RWPE1 (cell line): ENCODE measurements at regions not wholly inside any gene's neighbourhood (a gene's known extent, or its start where the extent isn't known, plus 50 kb on each side); places are given as distances from the start of the nearest gene placed in this dataset.

ENCODE experiments used
- CTCF ChIA-PET: fragments of 350-600 bp; sonication (Branson Sonifier 250); formaldehyde crosslinking; extraction: SDS; loops from one replicate; lab custom pipeline; 2021; lab: Yijun Ruan, JAX
- POLR2A ChIA-PET: fragments of 400-600 bp; formaldehyde crosslinking; extraction: SDS; loops from one replicate; lab custom pipeline; 2020; ENCODE audit warnings: antibody characterized with exemption; ENCODE audit not compliant: low non-redundant PET; lab: Yijun Ruan, JAX
- DNase-seq: peaks from one replicate; pipeline ENCODE4 v3.0.0; 2012; ENCODE audit warnings: low spot score
- H3K27ac ChIP-seq: fragments of 450-650 bp; 2 replicates; pipeline ENCODE4 v1.5.1; 2017
- TF ChIP-seq, protein P1 (sequence below): fragments of 450-650 bp; conservative IDR thresholded peaks from 2 replicates; pipeline ENCODE4 v1.5.1; 2017; ENCODE audit warnings: low read depth, mild to moderate bottlenecking

DNA sequence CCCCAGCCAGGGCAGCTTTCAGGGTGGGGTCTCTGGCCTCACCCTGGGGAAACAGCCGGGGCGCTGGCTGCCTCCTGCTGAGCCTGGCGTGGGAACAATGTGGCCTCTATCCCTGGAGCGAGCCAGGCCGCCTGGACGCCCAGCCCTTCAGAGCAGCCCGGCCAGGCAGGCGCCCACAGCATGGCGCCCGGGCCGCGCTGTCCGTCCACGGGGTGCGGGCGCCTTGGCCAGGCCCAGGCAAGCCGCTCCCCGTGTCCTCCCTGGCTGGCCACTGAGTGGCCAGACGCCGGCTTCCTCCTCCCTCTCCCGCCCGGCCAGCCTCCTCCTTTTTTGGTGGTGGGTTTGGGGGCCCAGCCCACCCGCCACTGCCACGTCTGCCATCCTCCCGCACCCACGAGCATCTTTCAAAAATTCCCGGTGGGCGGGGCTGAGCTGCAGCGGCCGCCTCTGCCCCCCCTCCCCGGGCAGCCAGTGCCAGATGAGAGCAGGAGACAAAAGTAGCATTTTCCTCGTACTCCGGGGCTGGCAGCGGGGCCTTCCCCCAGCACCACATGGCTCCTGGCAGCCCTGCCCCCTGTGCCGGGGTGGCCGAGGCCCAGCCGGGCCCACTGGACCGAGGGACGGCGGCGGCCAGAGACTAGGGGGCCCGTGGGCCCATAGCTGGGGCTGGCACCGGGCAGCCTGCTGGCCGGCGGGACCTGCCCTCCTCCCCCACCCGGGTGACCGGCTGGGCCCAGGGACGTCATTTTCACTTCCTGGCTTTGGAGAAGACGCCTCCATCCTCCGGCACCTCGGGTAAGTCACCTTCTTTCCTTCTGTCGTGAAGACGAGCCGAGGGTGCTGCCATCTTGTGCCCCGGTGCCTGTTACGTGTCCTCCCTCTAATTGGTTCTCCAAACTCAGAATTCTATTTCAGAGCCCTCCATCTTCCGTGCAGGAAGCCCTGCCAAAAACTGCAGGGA, 70.2 kb upstream of the PPARA start:
- peak; percentile 52 for DNase-seq
- peak overlapping the region; percentile 100 for H3K27ac ChIP-seq
- POLR2A ChIA-PET = no interaction called here
- TF ChIP-seq, protein P1, sequence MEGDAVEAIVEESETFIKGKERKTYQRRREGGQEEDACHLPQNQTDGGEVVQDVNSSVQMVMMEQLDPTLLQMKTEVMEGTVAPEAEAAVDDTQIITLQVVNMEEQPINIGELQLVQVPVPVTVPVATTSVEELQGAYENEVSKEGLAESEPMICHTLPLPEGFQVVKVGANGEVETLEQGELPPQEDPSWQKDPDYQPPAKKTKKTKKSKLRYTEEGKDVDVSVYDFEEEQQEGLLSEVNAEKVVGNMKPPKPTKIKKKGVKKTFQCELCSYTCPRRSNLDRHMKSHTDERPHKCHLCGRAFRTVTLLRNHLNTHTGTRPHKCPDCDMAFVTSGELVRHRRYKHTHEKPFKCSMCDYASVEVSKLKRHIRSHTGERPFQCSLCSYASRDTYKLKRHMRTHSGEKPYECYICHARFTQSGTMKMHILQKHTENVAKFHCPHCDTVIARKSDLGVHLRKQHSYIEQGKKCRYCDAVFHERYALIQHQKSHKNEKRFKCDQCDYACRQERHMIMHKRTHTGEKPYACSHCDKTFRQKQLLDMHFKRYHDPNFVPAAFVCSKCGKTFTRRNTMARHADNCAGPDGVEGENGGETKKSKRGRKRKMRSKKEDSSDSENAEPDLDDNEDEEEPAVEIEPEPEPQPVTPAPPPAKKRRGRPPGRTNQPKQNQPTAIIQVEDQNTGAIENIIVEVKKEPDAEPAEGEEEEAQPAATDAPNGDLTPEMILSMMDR = no peak
- CTCF ChIA-PET = interaction anchor here (0.6 kb wide), 1 partner anchor 14 kb away, joined by 3 read pairs; no protein-coding TSS in a partner anchor

DNA sequence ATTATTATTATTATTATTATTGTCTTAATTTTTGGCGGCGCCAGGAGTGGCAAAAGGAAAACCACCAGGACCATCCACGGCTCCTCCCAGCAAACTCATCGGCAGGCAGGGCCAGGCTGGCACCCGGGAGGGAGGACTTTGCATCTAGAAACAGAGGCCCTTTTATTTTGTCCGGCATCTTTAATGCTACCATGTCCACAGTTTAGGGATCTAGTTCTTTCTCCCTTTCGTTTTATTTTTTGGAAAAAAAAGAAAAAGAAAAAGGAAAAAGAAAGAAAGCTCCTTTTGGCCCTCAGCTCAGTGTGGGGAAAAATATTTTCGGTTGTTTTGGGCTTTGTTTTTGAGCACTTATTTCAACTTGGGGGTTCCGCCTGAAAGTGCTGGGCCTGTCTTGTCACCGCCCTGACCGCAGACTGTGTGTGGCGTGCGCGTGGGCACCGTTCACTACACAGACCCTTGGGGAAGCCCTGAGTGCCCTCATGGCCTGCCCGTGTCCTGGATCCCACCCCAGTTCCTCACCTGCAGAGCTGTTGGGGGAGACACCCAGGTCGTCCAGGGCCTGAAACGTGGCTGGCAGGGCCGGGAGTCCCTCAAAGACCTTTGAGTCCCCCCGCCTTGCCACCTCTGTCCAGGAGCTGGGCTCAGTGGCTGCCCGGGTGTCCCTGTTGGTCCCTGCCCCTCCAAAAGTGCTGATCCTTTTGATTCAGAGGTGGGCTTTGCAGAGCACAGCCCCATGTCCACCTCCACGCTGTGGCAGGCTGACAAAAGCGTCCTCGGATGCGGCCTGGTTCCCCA, 69.1 kb upstream of the PPARA start:
- no peak for DNase-seq
- ChIA-PET POLR2A (no interaction called here), CTCF (interaction anchor here (0.6 to 1.0 kb wide), 2 partner anchors 13 to 66 kb away, joined by 3 to 4 read pairs; no protein-coding TSS in a partner anchor)
- TF ChIP-seq, protein P1 = no peak
- H3K27ac ChIP-seq = peak overlapping the region; percentile 100

DNA sequence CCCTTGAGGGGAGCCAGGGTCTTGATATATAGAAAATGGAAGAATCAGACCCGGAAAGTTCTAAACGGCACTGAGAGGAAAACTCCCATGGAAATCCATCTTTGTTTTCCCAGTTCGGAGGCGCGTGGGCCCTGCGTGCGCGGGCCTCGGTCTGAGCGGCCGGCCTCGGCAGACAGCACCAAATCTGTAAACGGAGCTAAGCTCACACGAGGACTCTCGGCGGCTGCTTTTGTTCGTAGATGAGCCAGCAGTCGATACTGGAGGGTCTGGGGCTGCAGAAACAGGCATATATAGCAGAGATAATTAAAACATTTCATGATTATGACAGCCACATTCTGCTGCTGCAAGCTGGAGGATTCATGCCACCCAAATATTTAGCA, 68.5 kb upstream of the PPARA start:
- peak overlapping the region; percentile 100 for H3K27ac ChIP-seq
- ChIA-PET POLR2A (no interaction called here), CTCF (interaction anchor here (1.0 kb wide), 1 partner anchor 67 kb away, joined by 4 read pairs; no protein-coding TSS in a partner anchor)
- TF ChIP-seq, protein P1 = no peak
- no peak for DNase-seq

DNA sequence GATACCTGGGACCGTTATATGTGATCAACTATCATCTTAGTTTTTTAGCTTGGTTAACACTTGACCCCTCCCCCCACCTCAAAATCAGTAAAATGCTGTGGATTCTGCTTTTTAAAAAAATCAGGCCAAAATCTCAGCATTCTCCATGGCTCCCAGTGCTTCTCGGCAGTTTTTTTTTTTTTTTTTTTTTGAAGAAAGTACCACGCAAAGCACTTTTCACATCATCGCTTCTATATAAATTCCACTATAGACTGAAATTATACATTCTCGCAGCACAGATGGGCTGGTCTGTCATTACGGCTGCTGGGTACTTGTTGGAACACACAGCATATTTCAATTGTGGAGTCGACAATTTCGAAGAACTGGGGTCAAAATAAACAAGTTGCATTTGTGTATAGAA, 67.7 kb upstream of the PPARA start:
- CTCF ChIA-PET = no interaction called here
- TF ChIP-seq, protein P1 = no peak
- no peak overlapping the region for H3K27ac ChIP-seq
- POLR2A ChIA-PET = no interaction called here
- DNase-seq = no peak

DNA sequence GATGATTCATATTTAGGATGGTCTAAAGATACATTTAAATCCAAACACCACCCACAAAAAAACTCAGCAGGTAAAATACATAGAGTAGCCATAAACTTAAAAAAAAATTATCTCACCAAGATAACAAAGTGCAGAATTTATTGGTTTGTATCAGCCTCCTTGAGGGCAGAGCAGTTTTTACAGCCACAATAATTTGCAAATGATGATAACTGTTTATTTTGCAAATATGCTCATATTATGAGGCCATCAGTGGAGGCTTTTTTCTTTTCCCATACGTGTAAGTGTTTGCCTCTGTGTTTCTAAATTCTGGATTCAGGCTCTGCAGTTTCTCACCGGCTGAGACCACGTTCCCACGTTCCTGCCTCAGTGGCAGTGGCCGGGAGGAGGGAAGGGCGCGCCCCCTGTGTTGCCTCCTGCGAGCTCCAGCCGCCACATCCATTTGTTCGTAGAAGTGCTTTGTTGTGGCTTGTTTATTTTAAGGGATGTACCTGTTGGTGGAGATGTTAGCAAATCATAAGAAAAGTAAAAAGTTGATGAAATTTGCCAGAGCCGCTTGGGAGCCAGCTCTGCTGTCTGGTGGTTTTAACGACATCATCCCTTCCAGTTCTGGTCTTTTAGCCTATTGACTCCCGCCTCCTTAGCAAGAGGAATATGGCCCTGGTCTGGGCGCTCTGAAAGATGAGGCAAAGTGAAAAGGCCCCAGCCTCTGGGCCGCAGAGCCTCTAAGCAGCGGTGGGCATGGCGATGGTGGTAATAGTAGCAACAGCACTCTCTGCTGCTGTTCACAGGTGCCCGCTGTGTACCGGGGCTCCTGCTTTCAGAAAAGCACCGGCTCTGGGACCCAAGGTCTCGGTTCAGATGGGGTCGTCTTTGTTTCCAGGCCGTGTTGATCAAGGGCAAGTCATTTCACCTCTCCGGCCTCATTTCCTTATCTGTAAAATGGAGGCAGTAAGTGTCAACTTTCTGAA, 66.7 kb upstream of the PPARA start:
- POLR2A ChIA-PET = no interaction called here
- TF ChIP-seq, protein P1 = no peak
- H3K27ac ChIP-seq = peak overlapping the region; percentile 100
- CTCF ChIA-PET = interaction anchor here (1.1 kb wide), 1 partner anchor 9 kb away, joined by 5 read pairs; no protein-coding TSS in a partner anchor
- no peak for DNase-seq
